GM03348 (cell line): ENCODE measurements at regions not wholly inside any gene's neighbourhood (a gene's known extent, or its start where the extent isn't known, plus 50 kb on each side); places are given as distances from the start of the nearest gene placed in this dataset.
"Not testable (repeated sequence)": the region's sequence is repeated elsewhere in the genome, so short reads cannot be mapped to it uniquely, and the experiment has no call there.

Source experiments
- DNase-seq: peaks from one replicate; pipeline ENCODE4 v3.0.0; 2012; ENCODE audit warnings: low spot score

- no peak for DNase-seq
Observed at GRCh38 chr5:111820072-111820471, 63.1 kb upstream of the NREP start.

GRCh38 chr5:111819028-111819427 is 62.0 kb upstream of the NREP start:
- DNase-seq, result not testable (repeated sequence)

- DNase-seq, result no peak
Observed at GRCh38 chr5:111813537-111813936, 56.5 kb upstream of the NREP start.

- no peak for DNase-seq
Observed at GRCh38 chr5:111810112-111810511, 53.1 kb upstream of the NREP start.
